ENCODE measurements at regions not wholly inside any gene's neighbourhood (a gene's known extent, or its start where the extent isn't known, plus 50 kb on each side); places are given as distances from the start of the nearest gene placed in this dataset.

- no peak overlapping the region for H2AK5ac ChIP-seq (ENCODE audit: low read depth, low read length)
- no CpG with 5 or more reads among the region's 2 CpGs for WGBS, 2 experiments (ENCODE audit: extremely low coverage in 2 of 2, insufficient read length in 1 of 2)
- H4K91ac ChIP-seq (ENCODE audit: insufficient read depth, low read depth, low read length) = no peak overlapping the region
- H2BK5ac ChIP-seq (ENCODE audit: low read depth, low read length, poor library complexity, severe bottlenecking) = no peak overlapping the region
- no peak overlapping the region for H3K4me3 ChIP-seq (ENCODE audit: insufficient read depth, low read depth, low read length)
- no peaks in the 10 kb centered on the region for H4K20me1 ChIP-seq (ENCODE audit: insufficient read depth, low read length)
- no peaks in the 10 kb centered on the region for H3K36me3 ChIP-seq (ENCODE audit: control insufficient read depth, insufficient read depth, low read length)
- H4K8ac ChIP-seq (ENCODE audit: low read depth in 2 of 2, low read length in 2 of 2) = no peak overlapping the region
- POLR2A ChIA-PET (ENCODE audit: unreplicated experiment) = no interaction called here
- no peaks in the 10 kb centered on the region for H3K4me1 ChIP-seq (ENCODE audit: control insufficient read depth, insufficient read depth, low read length)
- no peak overlapping the region for H3K4ac ChIP-seq (ENCODE audit: low read depth, low read length)
- no peak overlapping the region for H3K56ac ChIP-seq (ENCODE audit: extremely low read depth, insufficient read depth, low read length)
- H3K27ac ChIP-seq (ENCODE audit: insufficient read depth, low read length) = no peak overlapping the region
- TF ChIP-seq MAZ (IDR thresholded peaks at IDR 0.05; ENCODE audit: borderline replicate concordance, low read depth, low read length) = no peak
- TF ChIP-seq MAFK (IDR thresholded peaks at IDR 0.05; ENCODE audit: low read depth, low read length) = no peak
- no peak for TF ChIP-seq POLR2A (IDR thresholded peaks at IDR 0.05; ENCODE audit: low read depth, low read length)
- TF ChIP-seq RCOR1 (IDR thresholded peaks at IDR 0.05; ENCODE audit: insufficient replicate concordance, low read length) = no peak
- TF ChIP-seq, protein P1, sequence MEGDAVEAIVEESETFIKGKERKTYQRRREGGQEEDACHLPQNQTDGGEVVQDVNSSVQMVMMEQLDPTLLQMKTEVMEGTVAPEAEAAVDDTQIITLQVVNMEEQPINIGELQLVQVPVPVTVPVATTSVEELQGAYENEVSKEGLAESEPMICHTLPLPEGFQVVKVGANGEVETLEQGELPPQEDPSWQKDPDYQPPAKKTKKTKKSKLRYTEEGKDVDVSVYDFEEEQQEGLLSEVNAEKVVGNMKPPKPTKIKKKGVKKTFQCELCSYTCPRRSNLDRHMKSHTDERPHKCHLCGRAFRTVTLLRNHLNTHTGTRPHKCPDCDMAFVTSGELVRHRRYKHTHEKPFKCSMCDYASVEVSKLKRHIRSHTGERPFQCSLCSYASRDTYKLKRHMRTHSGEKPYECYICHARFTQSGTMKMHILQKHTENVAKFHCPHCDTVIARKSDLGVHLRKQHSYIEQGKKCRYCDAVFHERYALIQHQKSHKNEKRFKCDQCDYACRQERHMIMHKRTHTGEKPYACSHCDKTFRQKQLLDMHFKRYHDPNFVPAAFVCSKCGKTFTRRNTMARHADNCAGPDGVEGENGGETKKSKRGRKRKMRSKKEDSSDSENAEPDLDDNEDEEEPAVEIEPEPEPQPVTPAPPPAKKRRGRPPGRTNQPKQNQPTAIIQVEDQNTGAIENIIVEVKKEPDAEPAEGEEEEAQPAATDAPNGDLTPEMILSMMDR (conservative IDR thresholded peaks at IDR 0.05; ENCODE audit: low read depth, low read length) = no peak
- TF ChIP-seq NFE2L2 (IDR thresholded peaks at IDR 0.05; ENCODE audit: low read depth, low read length) = no peak
- no peak for TF ChIP-seq FOS (IDR thresholded peaks at IDR 0.05; ENCODE audit: low read depth, low read length)
- TF ChIP-seq RFX5 (IDR thresholded peaks at IDR 0.05; ENCODE audit: low read depth, low read length) = no peak
- no peak for TF ChIP-seq BHLHE40 (IDR thresholded peaks at IDR 0.05; ENCODE audit: low read depth, low read length)
- TF ChIP-seq SMC3 (IDR thresholded peaks at IDR 0.05; ENCODE audit: low read depth, low read length) = no peak
- no peak for TF ChIP-seq ELK1 (IDR thresholded peaks at IDR 0.05; ENCODE audit: borderline replicate concordance, low read depth, low read length)
- TF ChIP-seq USF2 (IDR thresholded peaks at IDR 0.05; ENCODE audit: low read depth, low read length) = no peak
- BruUV-seq (replicated peaks) = no TSS peak
- no peak overlapping the region for H2AFZ ChIP-seq (replicated peaks; ENCODE audit: low read length, poor library complexity)
- in situ Hi-C loops (cut with MboI; ENCODE audit: low sequenced_read_pairs) = no loop called here
- H3K4me2 ChIP-seq (ENCODE audit: low read depth, low read length) = no peak overlapping the region
- no peak overlapping the region for H2AK9ac ChIP-seq (replicated peaks; ENCODE audit: low read depth, low read length, poor library complexity)
- no peak overlapping the region for H2BK15ac ChIP-seq (ENCODE audit: low read depth, low read length)
- ATAC-seq (ENCODE audit: low read depth) (no peak), DNase-seq (no peak)
- CTCF ChIA-PET = no interaction called here
- H3K27me3 ChIP-seq (ENCODE audit: control insufficient read depth, insufficient read depth, low read length) = no peaks in the 10 kb centered on the region
- H3K23ac ChIP-seq (ENCODE audit: low read depth, low read length) = no peak overlapping the region
- H2BK20ac ChIP-seq (ENCODE audit: low read depth, low read length) = no peak overlapping the region
- dilution Hi-C loops (cut with HindIII; ENCODE audit: low sequenced_read_pairs, unreplicated experiment) = no loop called here
- H3K79me1 ChIP-seq (ENCODE audit: low read depth in 1 of 2, low read length in 2 of 2) = no peaks in the 10 kb centered on the region
- no peaks in the 10 kb centered on the region for H3K9me3 ChIP-seq (ENCODE audit: control insufficient read depth, insufficient read depth, low read length)
- no peaks in the 10 kb centered on the region for H3K9me1 ChIP-seq (ENCODE audit: insufficient read depth, low read length)
- intact Hi-C loops (cut with micrococcal nuclease) = no loop called here
- no peak overlapping the region for H3K14ac ChIP-seq (replicated peaks; ENCODE audit: low read depth, low read length)
- no peak overlapping the region for H3K9ac ChIP-seq (ENCODE audit: low read depth, low read length)
- no peak overlapping the region for H2BK120ac ChIP-seq (ENCODE audit: low read depth, low read length)
- no peak overlapping the region for H3K18ac ChIP-seq (ENCODE audit: low read depth, low read length)
- no peak overlapping the region for H4K5ac ChIP-seq (ENCODE audit: low read depth, low read length)
Observed at GRCh38 chr5:23721336-23721735, 213.9 kb downstream of the PRDM9 start.

Measured in IMR-90 (cell line).